OCI-LY3 (cell line): ENCODE measurements at regions not wholly inside any gene's neighbourhood (a gene's known extent, or its start where the extent isn't known, plus 50 kb on each side); places are given as distances from the start of the nearest gene placed in this dataset.
"Not testable (repeated sequence)": the region's sequence is repeated elsewhere in the genome, so short reads cannot be mapped to it uniquely, and the experiment has no call there.

Experiments used
- H2AFZ ChIP-seq: fragments of 200-600, 300-600 bp; shearing (Covaris generic); 2 replicates; pipeline ENCODE4 v1.6.0; 2014; ENCODE audit warnings: antibody characterized with exemption, low read depth, low read length
- H3K27ac ChIP-seq: fragments of 200-600, 300-600 bp; sonication (generic); 2 replicates; pipeline ENCODE4 v1.5.1; 2014; ENCODE audit warnings: mild to moderate bottlenecking, low read length, moderate library complexity, mixed read lengths
- H3K27me3 ChIP-seq: fragments of 200-600, 300-600 bp; sonication (generic); 2 replicates; pipeline ENCODE4 v1.6.1; 2014; ENCODE audit warnings: low read depth, low read length, mixed read lengths
- H3K36me3 ChIP-seq: fragments of 200-600, 300-600 bp; sonication (generic); replicated peaks from 2 replicates; pipeline ENCODE3; 2014; ENCODE audit warnings: low read depth, low read length, mixed read lengths
- H3K4me1 ChIP-seq: fragments of 300-600, 200-600 bp; sonication (generic); 2 replicates; pipeline ENCODE4 v1.6.1; 2014; ENCODE audit warnings: low read length, mixed read lengths
- H3K4me2 ChIP-seq: fragments of 200-600, 300-600 bp; sonication (generic); 2 replicates; pipeline ENCODE4 v1.6.1; 2014; ENCODE audit warnings: low read length, mixed read lengths
- H3K4me3 ChIP-seq: fragments of 300-600, 200-600 bp; sonication (generic); 2 replicates; pipeline ENCODE4 v1.5.1; 2014; ENCODE audit warnings: antibody characterized with exemption, mild to moderate bottlenecking, low read length, moderate library complexity
- H3K79me2 ChIP-seq: fragments of 300-600, 200-600 bp; shearing (Covaris generic); 2 replicates; pipeline ENCODE4 v1.6.1; 2014; ENCODE audit warnings: mild to moderate bottlenecking, low read length, mixed read lengths
- H3K9ac ChIP-seq: fragments of 300-600, 200-600 bp; shearing (Covaris generic); 2 replicates; pipeline ENCODE4 v1.6.0; 2014; ENCODE audit warnings: mild to moderate bottlenecking, low read length, moderate library complexity
- H3K9me3 ChIP-seq: fragments of 200-600, 300-600 bp; shearing (Covaris generic); 2 replicates; pipeline ENCODE4 v1.6.1; 2014; ENCODE audit warnings: low read length, mixed read lengths; ENCODE audit not compliant: insufficient read depth
- H4K20me1 ChIP-seq: fragments of 200-600, 300-600 bp; sonication (generic); 2 replicates; pipeline ENCODE4 v1.6.1; 2016; ENCODE audit warnings: low read length, mixed read lengths; ENCODE audit not compliant: insufficient read depth

- H3K9me3 ChIP-seq, H3K27ac ChIP-seq: not testable (repeated sequence)
Observed at GRCh38 chr2:95763074-95763473, 171.3 kb downstream of the TRIM43 start.

GRCh38 chr2:95764966-95765365, 173.2 kb downstream of the TRIM43 start:
- H3K27ac ChIP-seq, H2AFZ ChIP-seq, H4K20me1 ChIP-seq, H3K4me1 ChIP-seq, H3K27me3 ChIP-seq, H3K36me3 ChIP-seq, H3K79me2 ChIP-seq, H3K9ac ChIP-seq, H3K9me3 ChIP-seq, H3K4me3 ChIP-seq, H3K4me2 ChIP-seq: not testable (repeated sequence)

More at GRCh38 chr2:95763074-95763473, 171.3 kb downstream of the TRIM43 start:
- H3K4me2 ChIP-seq, H3K4me1 ChIP-seq, H3K79me2 ChIP-seq, H4K20me1 ChIP-seq, H3K4me3 ChIP-seq, H3K36me3 ChIP-seq, H3K27me3 ChIP-seq, H3K9ac ChIP-seq, H2AFZ ChIP-seq: not testable (repeated sequence)

- not testable (repeated sequence) for H3K4me3 ChIP-seq, H3K9ac ChIP-seq, H2AFZ ChIP-seq, H3K79me2 ChIP-seq, H3K27ac ChIP-seq, H4K20me1 ChIP-seq, H3K9me3 ChIP-seq, H3K36me3 ChIP-seq, H3K4me1 ChIP-seq, H3K4me2 ChIP-seq, H3K27me3 ChIP-seq
Observed at GRCh38 chr2:95765925-95766910, 174.4 kb downstream of the TRIM43 start.

GRCh38 chr2:95767531-95767930, 175.7 kb downstream of the TRIM43 start:
- not testable (repeated sequence) for H3K27ac ChIP-seq, H3K27me3 ChIP-seq, H3K9me3 ChIP-seq, H3K36me3 ChIP-seq, H3K9ac ChIP-seq, H3K4me2 ChIP-seq, H3K4me1 ChIP-seq, H3K79me2 ChIP-seq, H4K20me1 ChIP-seq, H2AFZ ChIP-seq, H3K4me3 ChIP-seq

GRCh38 chr2:95767950-95768349, 176.1 kb downstream of the TRIM43 start:
- not testable (repeated sequence) for H3K4me2 ChIP-seq, H3K4me1 ChIP-seq, H3K9me3 ChIP-seq, H3K4me3 ChIP-seq, H3K27ac ChIP-seq, H2AFZ ChIP-seq, H3K9ac ChIP-seq, H3K27me3 ChIP-seq, H4K20me1 ChIP-seq, H3K79me2 ChIP-seq, H3K36me3 ChIP-seq

GRCh38 chr2:95769256-95769655, 177.5 kb downstream of the TRIM43 start:
- not testable (repeated sequence) for H3K27ac ChIP-seq, H3K4me2 ChIP-seq, H3K4me3 ChIP-seq, H3K27me3 ChIP-seq, H3K9me3 ChIP-seq, H3K9ac ChIP-seq, H3K4me1 ChIP-seq, H3K79me2 ChIP-seq, H4K20me1 ChIP-seq, H3K36me3 ChIP-seq, H2AFZ ChIP-seq

- not testable (repeated sequence) for H3K9me3 ChIP-seq, H3K79me2 ChIP-seq, H3K27ac ChIP-seq, H3K4me2 ChIP-seq, H4K20me1 ChIP-seq, H3K4me1 ChIP-seq, H3K27me3 ChIP-seq, H3K36me3 ChIP-seq, H2AFZ ChIP-seq, H3K4me3 ChIP-seq, H3K9ac ChIP-seq
Observed at GRCh38 chr2:95770726-95771125, 178.9 kb downstream of the TRIM43 start.

GRCh38 chr2:95774322-95775192, 182.8 kb downstream of the TRIM43 start:
- H3K4me3 ChIP-seq, H4K20me1 ChIP-seq, H2AFZ ChIP-seq, H3K27ac ChIP-seq, H3K4me2 ChIP-seq, H3K4me1 ChIP-seq, H3K27me3 ChIP-seq, H3K9ac ChIP-seq, H3K79me2 ChIP-seq, H3K36me3 ChIP-seq, H3K9me3 ChIP-seq: not testable (repeated sequence)

- H3K4me2 ChIP-seq, H3K4me1 ChIP-seq, H3K36me3 ChIP-seq, H3K9ac ChIP-seq, H3K27me3 ChIP-seq, H2AFZ ChIP-seq, H3K27ac ChIP-seq, H4K20me1 ChIP-seq, H3K79me2 ChIP-seq, H3K4me3 ChIP-seq, H3K9me3 ChIP-seq: not testable (repeated sequence)
Observed at GRCh38 chr2:95775193-95775531, 183.4 kb downstream of the TRIM43 start.
